GM12878 (cell line): ENCODE measurements at regions not wholly inside any gene's neighbourhood (a gene's known extent, or its start where the extent isn't known, plus 50 kb on each side); places are given as distances from the start of the nearest gene placed in this dataset.
A peak's percentile ranks its signal among the peaks of the same experiment; 100 is the strongest.

Experiments
- BHLHE40 ChIP-seq, 2 experiments: fragments of 450-650 bp in 1 of 2; IDR thresholded peaks; 2 replicates each; pipeline ENCODE4 v1.6.1; 2011 to 2017; ENCODE audit warnings: low read depth in 2 of 2, borderline replicate concordance in 1 of 2, improper control_type of control experiment in 1 of 2, low read length in 1 of 2, mild to moderate bottlenecking in 1 of 2
- CBX5 ChIP-seq: sonication (generic); IDR thresholded peaks from 2 replicates; pipeline ENCODE4 v1.6.1; 2016; ENCODE audit warnings: low read depth, moderate library complexity, mild to moderate bottlenecking, inconsistent platforms
- CTCF ChIP-seq, 3 experiments: IDR thresholded peaks in 2 of 3; conservative IDR thresholded peaks in 1 of 3; 2 replicates each; pipeline ENCODE4 v1.5.1; 2011; ENCODE audit warnings: low read depth in 3 of 3, low read length in 3 of 3, mild to moderate bottlenecking in 3 of 3, control low read depth in 2 of 3, moderate library complexity in 2 of 3, inconsistent platforms in 1 of 3, mixed read lengths in 1 of 3; ENCODE audit not compliant: control insufficient read depth in 2 of 3, insufficient read depth in 1 of 3; ENCODE audit errors: extremely low read depth in 1 of 3
- EGR1 ChIP-seq, 2 experiments: IDR thresholded peaks; 1 replicate in 1 of 2; 2 replicates in 1 of 2; pipeline ENCODE4 v1.6.1; 2011 to 2012; ENCODE audit warnings: low read depth in 2 of 2, low read length in 2 of 2, borderline replicate concordance in 1 of 2, mild to moderate bottlenecking in 1 of 2, moderate library complexity in 1 of 2
- ESRRA ChIP-seq: IDR thresholded peaks from 2 replicates; pipeline ENCODE4 v1.6.1; 2012; ENCODE audit warnings: mild to moderate bottlenecking, low read length, improper control_type of control experiment
- FOXK2 ChIP-seq: fragments of 450-650 bp; IDR thresholded peaks from 2 replicates; pipeline ENCODE4 v1.6.1; 2017; ENCODE audit warnings: mild to moderate bottlenecking, moderate library complexity
- KAT2A ChIP-seq: conservative IDR thresholded peaks from 2 replicates; pipeline ENCODE4 v1.6.1; 2011; ENCODE audit warnings: low read depth, low read length; ENCODE audit not compliant: control insufficient read depth
- KLF5 ChIP-seq: fragments of 450-650 bp; IDR thresholded peaks from 2 replicates; pipeline ENCODE4 v1.6.1; 2014; ENCODE audit warnings: mild to moderate bottlenecking; ENCODE audit not compliant: partially characterized antibody
- MEF2B ChIP-seq: fragments of 450-650 bp; IDR thresholded peaks from 2 replicates; pipeline ENCODE4 v1.6.1; 2018; ENCODE audit warnings: mild to moderate bottlenecking, moderate library complexity; ENCODE audit not compliant: partially characterized antibody, poor library complexity, severe bottlenecking
- MXI1 ChIP-seq: fragments of 150-350 bp; IDR thresholded peaks from 2 replicates; pipeline ENCODE4 v1.6.1; 2011; ENCODE audit warnings: low read depth, mild to moderate bottlenecking, inconsistent platforms, low read length, improper control_type of control experiment
- NFIC ChIP-seq: IDR thresholded peaks from 2 replicates; pipeline ENCODE4 v1.6.1; 2012; ENCODE audit warnings: low read depth, mild to moderate bottlenecking, inconsistent platforms, low read length, moderate library complexity
- RELA ChIP-seq: fragments of 450-650 bp; IDR thresholded peaks from 2 replicates; pipeline ENCODE4 v1.8.0; 2014; ENCODE audit warnings: borderline replicate concordance; ENCODE audit not compliant: partially characterized antibody
- RELB ChIP-seq: fragments of 450-650 bp; IDR thresholded peaks from 2 replicates; pipeline ENCODE4 v1.6.1; 2017; ENCODE audit warnings: low read depth, mild to moderate bottlenecking, moderate library complexity
- SREBF2 ChIP-seq: IDR thresholded peaks from 2 replicates; pipeline ENCODE4 v1.6.1; 2012; ENCODE audit warnings: mild to moderate bottlenecking, low read length
- SUZ12 ChIP-seq: fragments of 200-600 bp; sonication (generic); IDR thresholded peaks from one replicate; pipeline ENCODE4 v1.6.1; 2018; ENCODE audit warnings: antibody characterized with exemption, mild to moderate bottlenecking; ENCODE audit not compliant: unreplicated experiment
- TBL1XR1 ChIP-seq: IDR thresholded peaks from 2 replicates; pipeline ENCODE4 v1.6.1; 2012; ENCODE audit warnings: low read depth, low read length, improper control_type of control experiment
- ZNF622 ChIP-seq: fragments of 450-650 bp; IDR thresholded peaks from 2 replicates; pipeline ENCODE4 v1.6.1; 2017; ENCODE audit warnings: mild to moderate bottlenecking, inconsistent platforms
- TF ChIP-seq, protein P1 (sequence below): fragments of 450-650 bp; IDR thresholded peaks from 2 replicates; pipeline ENCODE4 v1.6.1; 2017; ENCODE audit warnings: mild to moderate bottlenecking, moderate library complexity

GRCh38 chr3:144437989-144438388, 466.4 kb downstream of the DIPK2A start (continued):
- TF ChIP-seq KAT2A (no peak), SUZ12 (no peak), MXI1 (no peak), ZNF622 (no peak), BHLHE40 (IDR thresholded peaks at IDR 0.05; ENCODE audit: borderline replicate concordance in 1 of 2, low read depth in 2 of 2, low read length in 1 of 2) (peak; percentile 23 to 72; a peak in 3 of 4 replicates), CTCF (IDR thresholded peaks at IDR 0.05 in 2 of 3, conservative IDR thresholded peaks at IDR 0.05 in 1 of 3; ENCODE audit: control insufficient read depth in 2 of 3, extremely low read depth in 1 of 3, insufficient read depth in 1 of 3, low read depth in 3 of 3, low read length in 3 of 3) (no peak), RELB (peak; percentile 24; the same call in 1 of the 2 replicates), KLF5 (no peak), MEF2B (peak; percentile 92), SREBF2 (no peak), EGR1 (IDR thresholded peaks at IDR 0.05; ENCODE audit: borderline replicate concordance in 1 of 2, low read depth in 2 of 2, low read length in 2 of 2) (no peak), RELA (peak; percentile 37), TBL1XR1 (no peak), CBX5 (no peak), FOXK2 (no peak), NFIC (0 out of 2 replicates have a peak, but pooled peaks have one; percentile 26), ESRRA (no peak)
- TF ChIP-seq, protein P1, sequence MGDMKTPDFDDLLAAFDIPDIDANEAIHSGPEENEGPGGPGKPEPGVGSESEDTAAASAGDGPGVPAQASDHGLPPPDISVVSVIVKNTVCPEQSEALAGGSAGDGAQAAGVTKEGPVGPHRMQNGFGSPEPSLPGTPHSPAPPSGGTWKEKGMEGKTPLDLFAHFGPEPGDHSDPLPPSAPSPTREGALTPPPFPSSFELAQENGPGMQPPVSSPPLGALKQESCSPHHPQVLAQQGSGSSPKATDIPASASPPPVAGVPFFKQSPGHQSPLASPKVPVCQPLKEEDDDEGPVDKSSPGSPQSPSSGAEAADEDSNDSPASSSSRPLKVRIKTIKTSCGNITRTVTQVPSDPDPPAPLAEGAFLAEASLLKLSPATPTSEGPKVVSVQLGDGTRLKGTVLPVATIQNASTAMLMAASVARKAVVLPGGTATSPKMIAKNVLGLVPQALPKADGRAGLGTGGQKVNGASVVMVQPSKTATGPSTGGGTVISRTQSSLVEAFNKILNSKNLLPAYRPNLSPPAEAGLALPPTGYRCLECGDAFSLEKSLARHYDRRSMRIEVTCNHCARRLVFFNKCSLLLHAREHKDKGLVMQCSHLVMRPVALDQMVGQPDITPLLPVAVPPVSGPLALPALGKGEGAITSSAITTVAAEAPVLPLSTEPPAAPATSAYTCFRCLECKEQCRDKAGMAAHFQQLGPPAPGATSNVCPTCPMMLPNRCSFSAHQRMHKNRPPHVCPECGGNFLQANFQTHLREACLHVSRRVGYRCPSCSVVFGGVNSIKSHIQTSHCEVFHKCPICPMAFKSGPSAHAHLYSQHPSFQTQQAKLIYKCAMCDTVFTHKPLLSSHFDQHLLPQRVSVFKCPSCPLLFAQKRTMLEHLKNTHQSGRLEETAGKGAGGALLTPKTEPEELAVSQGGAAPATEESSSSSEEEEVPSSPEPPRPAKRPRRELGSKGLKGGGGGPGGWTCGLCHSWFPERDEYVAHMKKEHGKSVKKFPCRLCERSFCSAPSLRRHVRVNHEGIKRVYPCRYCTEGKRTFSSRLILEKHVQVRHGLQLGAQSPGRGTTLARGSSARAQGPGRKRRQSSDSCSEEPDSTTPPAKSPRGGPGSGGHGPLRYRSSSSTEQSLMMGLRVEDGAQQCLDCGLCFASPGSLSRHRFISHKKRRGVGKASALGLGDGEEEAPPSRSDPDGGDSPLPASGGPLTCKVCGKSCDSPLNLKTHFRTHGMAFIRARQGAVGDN, result no peak
